H1 (cell line): ENCODE measurements at regions not wholly inside any gene's neighbourhood (a gene's known extent, or its start where the extent isn't known, plus 50 kb on each side); places are given as distances from the start of the nearest gene placed in this dataset.
A peak's percentile ranks its signal among the peaks of the same experiment; 100 is the strongest.

Experiments used
- CTCF ChIA-PET: fragments of 300-600 bp; sonication (Branson Sonifier 250); formaldehyde crosslinking; loops from one replicate; lab custom pipeline; 2021; ENCODE audit not compliant: partially characterized antibody; lab: Charles Lee
- POLR2A ChIA-PET: fragments of 300-600 bp; sonication (Branson Sonifier 250); formaldehyde crosslinking; loops from one replicate; lab custom pipeline; 2021; ENCODE audit warnings: inconsistent platforms; ENCODE audit not compliant: partially characterized antibody; lab: Charles Lee
- DNase-seq, 2 experiments: peaks; one replicate each; pipeline versions ENCODE4 v3.0.0 to v3.0.0-alpha.2; 2010 to 2022; ENCODE audit warnings: low spot score in 2 of 2, low read depth in 1 of 2, mixed read lengths in 1 of 2
- FAIRE-seq: peaks from 2 replicates; lab custom pipeline; 2011; peaks lifted over from hg19 to GRCh38; lab: Jason Lieb, UNC
- H2AFZ ChIP-seq: 2 replicates; pipeline ENCODE4 v1.8.1; 2012; ENCODE audit warnings: low read length, inconsistent platforms
- H2AK5ac ChIP-seq: 2 replicates; pipeline ENCODE4 v1.6.1; 2013; ENCODE audit warnings: low read depth, low read length
- H2BK120ac ChIP-seq: replicated peaks from 2 replicates; pipeline ENCODE3; 2013; ENCODE audit warnings: low read depth, low read length, inconsistent platforms
- H2BK12ac ChIP-seq: 2 replicates; pipeline ENCODE4 v1.6.1; 2013; ENCODE audit warnings: low read depth, low read length
- H2BK15ac ChIP-seq: 2 replicates; pipeline ENCODE4 v1.6.1; 2013; ENCODE audit warnings: low read length
- H2BK20ac ChIP-seq: 2 replicates; pipeline ENCODE4 v1.6.1; 2013; ENCODE audit warnings: low read length
- H2BK5ac ChIP-seq: 2 replicates; pipeline ENCODE4 v1.6.1; 2013; ENCODE audit warnings: low read depth, low read length
- H3K14ac ChIP-seq: 2 replicates; pipeline ENCODE4 v1.6.1; 2013; ENCODE audit warnings: inconsistent platforms; ENCODE audit not compliant: insufficient read length
- H3K18ac ChIP-seq: 2 replicates; pipeline ENCODE4 v1.6.1; 2013; ENCODE audit warnings: low read length; ENCODE audit errors: extremely low read depth
- H3K23ac ChIP-seq: 2 replicates; pipeline ENCODE4 v1.6.1; 2013; ENCODE audit warnings: inconsistent platforms; ENCODE audit not compliant: insufficient read length
- H3K23me2 ChIP-seq: 2 replicates; pipeline ENCODE4 v1.6.1; 2013; ENCODE audit warnings: low read depth, low read length
- H3K27ac ChIP-seq: 2 replicates; pipeline ENCODE4 v1.6.1; 2011; ENCODE audit warnings: low read depth, low read length, inconsistent platforms
- H3K27me3 ChIP-seq, 4 experiments: replicated peaks in 1 of 4; 1 replicate in 1 of 4; 2 replicates in 3 of 4; pipeline versions ENCODE4 v1.6.1 to v1.8.1; 2011 to 2013; ENCODE audit warnings: low read length in 3 of 4, mild to moderate bottlenecking in 3 of 4, inconsistent platforms in 2 of 4, mixed read lengths in 2 of 4, moderate library complexity in 1 of 4; ENCODE audit not compliant: control insufficient read depth in 3 of 4, insufficient read depth in 3 of 4; ENCODE audit errors: extremely low read depth in 1 of 4
- H3K36me3 ChIP-seq, 4 experiments: 2 replicates each; pipeline versions ENCODE4 v1.6.1 to v1.8.1; 2011 to 2013; ENCODE audit warnings: mild to moderate bottlenecking in 4 of 4, low read length in 3 of 4, moderate library complexity in 2 of 4, control low read depth in 1 of 4, inconsistent platforms in 1 of 4; ENCODE audit not compliant: insufficient read depth in 4 of 4, control insufficient read depth in 2 of 4
- H3K4ac ChIP-seq: replicated peaks from 2 replicates; pipeline ENCODE3; 2013; ENCODE audit warnings: low read length, low read depth, mixed read lengths, inconsistent platforms; ENCODE audit not compliant: insufficient read length
- H3K4me1 ChIP-seq, 4 experiments: replicated peaks in 1 of 4; 1 replicate in 1 of 4; 2 replicates in 3 of 4; pipeline versions ENCODE4 v1.6.1 to v1.8.1; 2011 to 2013; ENCODE audit warnings: low read length in 3 of 4, inconsistent platforms in 2 of 4, mixed read lengths in 1 of 4; ENCODE audit not compliant: insufficient read depth in 4 of 4, control insufficient read depth in 3 of 4
- H3K4me2 ChIP-seq, 2 experiments: 2 replicates each; pipeline versions ENCODE4 v1.6.1 to v1.8.1; 2011 to 2013; ENCODE audit warnings: low read depth in 2 of 2, low read length in 2 of 2, control low read depth in 1 of 2, inconsistent platforms in 1 of 2, mild to moderate bottlenecking in 1 of 2; ENCODE audit not compliant: insufficient read depth in 1 of 2
- H3K4me3 ChIP-seq, 4 experiments: fragments of 200-600, 300-600 bp in 1 of 4; sonication (generic), shearing (Covaris generic), sonication (Bioruptor Twin) in 1 of 4; 2 replicates each; pipeline versions ENCODE4 v1.5.1 to v1.8.1; 2011 to 2016; ENCODE audit warnings: low read length in 4 of 4, low read depth in 3 of 4, control low read depth in 2 of 4, inconsistent platforms in 2 of 4, mild to moderate bottlenecking in 2 of 4, mixed read lengths in 1 of 4, moderate library complexity in 1 of 4; ENCODE audit not compliant: insufficient read depth in 2 of 4; ENCODE audit errors: extremely low read depth in 1 of 4
- H3K56ac ChIP-seq: replicated peaks from 2 replicates; pipeline ENCODE3; 2013; ENCODE audit warnings: low read depth, mild to moderate bottlenecking, mixed read lengths, low read length, inconsistent platforms; ENCODE audit not compliant: insufficient read length
- H3K79me1 ChIP-seq: 2 replicates; pipeline ENCODE4 v1.6.1; 2013; ENCODE audit warnings: low read depth, low read length, control low read depth
- H3K79me2 ChIP-seq, 2 experiments: 2 replicates each; pipeline versions ENCODE4 v1.6.1 to v1.8.1; 2012 to 2013; ENCODE audit warnings: low read length in 2 of 2, mild to moderate bottlenecking in 2 of 2, inconsistent platforms in 1 of 2; ENCODE audit not compliant: insufficient read depth in 2 of 2, control insufficient read depth in 1 of 2
- H3K9ac ChIP-seq, 4 experiments: replicated peaks in 1 of 4; 1 replicate in 1 of 4; 2 replicates in 3 of 4; pipeline versions ENCODE4 v1.6.1 to v1.8.1; 2011 to 2013; ENCODE audit warnings: low read depth in 3 of 4, low read length in 3 of 4, control low read depth in 2 of 4, mild to moderate bottlenecking in 2 of 4, moderate library complexity in 2 of 4, inconsistent platforms in 1 of 4; ENCODE audit errors: extremely low read depth in 1 of 4
- H3K9me3 ChIP-seq, 2 experiments: 2 replicates each; pipeline versions ENCODE4 v1.6.1 to v1.8.1; 2012 to 2013; ENCODE audit warnings: mild to moderate bottlenecking in 2 of 2, moderate library complexity in 2 of 2, control low read depth in 1 of 2, inconsistent platforms in 1 of 2, low read depth in 1 of 2, low read length in 1 of 2, mixed read lengths in 1 of 2; ENCODE audit not compliant: insufficient read depth in 2 of 2
- H4K20me1 ChIP-seq, 2 experiments: replicated peaks in 1 of 2; 2 replicates each; pipeline versions ENCODE3 to v1.8.1; 2011 to 2013; ENCODE audit warnings: inconsistent platforms in 2 of 2, low read length in 2 of 2, mild to moderate bottlenecking in 1 of 2; ENCODE audit not compliant: insufficient read depth in 2 of 2, control insufficient read depth in 1 of 2
- H4K5ac ChIP-seq: 2 replicates; pipeline ENCODE4 v1.6.1; 2013; ENCODE audit warnings: low read length, low read depth, mixed read lengths, inconsistent platforms; ENCODE audit not compliant: insufficient read length
- H4K8ac ChIP-seq: 2 replicates; pipeline ENCODE4 v1.8.0; 2013; ENCODE audit warnings: mild to moderate bottlenecking, moderate library complexity, low read length, inconsistent platforms; ENCODE audit not compliant: insufficient read depth; ENCODE audit errors: extremely low read depth
- H4K91ac ChIP-seq: replicated peaks from 2 replicates; pipeline ENCODE3; 2013; ENCODE audit warnings: low read length, mixed read lengths, inconsistent platforms; ENCODE audit not compliant: insufficient read length
- ATF2 ChIP-seq: IDR thresholded peaks from 2 replicates; pipeline ENCODE4 v1.6.1; 2012; ENCODE audit warnings: low read length, inconsistent platforms
- CBX5 ChIP-seq: fragments of 300-800, 300-1000 bp; sonication (generic); IDR thresholded peaks from 2 replicates; pipeline ENCODE4 v1.7.1; 2016; ENCODE audit warnings: antibody characterized with exemption, low read length, low read depth
- CBX8 ChIP-seq: fragments of 300-800, 300-1000 bp; sonication (generic); IDR thresholded peaks from 2 replicates; pipeline ENCODE4 v1.7.1; 2016; ENCODE audit warnings: low read depth, low read length, borderline replicate concordance
- EP300 ChIP-seq, 2 experiments: IDR thresholded peaks; 1 replicate in 1 of 2; 2 replicates in 1 of 2; pipeline ENCODE4 v1.6.1; 2011 to 2012; ENCODE audit warnings: low read depth in 2 of 2, low read length in 2 of 2, mild to moderate bottlenecking in 2 of 2, borderline replicate concordance in 1 of 2, inconsistent platforms in 1 of 2, moderate library complexity in 1 of 2
- NANOG ChIP-seq: IDR thresholded peaks from 2 replicates; pipeline ENCODE4 v1.6.1; 2011; ENCODE audit warnings: low read length, low read depth, mild to moderate bottlenecking, inconsistent platforms; ENCODE audit not compliant: insufficient read depth, poor library complexity, severe bottlenecking
- NRF1 ChIP-seq: IDR thresholded peaks from 2 replicates; pipeline ENCODE4 v1.6.1; 2011; ENCODE audit warnings: mild to moderate bottlenecking, low read depth, low read length, improper control_type of control experiment
- RAD21 ChIP-seq, 2 experiments: IDR thresholded peaks in 1 of 2; conservative IDR thresholded peaks in 1 of 2; 2 replicates each; pipeline ENCODE4 v1.6.1; 2011; ENCODE audit warnings: low read depth in 2 of 2, low read length in 2 of 2, improper control_type of control experiment in 1 of 2, inconsistent platforms in 1 of 2, mild to moderate bottlenecking in 1 of 2, moderate library complexity in 1 of 2
- RXRA ChIP-seq: IDR thresholded peaks from 2 replicates; pipeline ENCODE4 v1.6.1; 2011; ENCODE audit warnings: low read depth, mild to moderate bottlenecking, low read length, moderate library complexity; ENCODE audit not compliant: insufficient read depth
- SIRT6 ChIP-seq: IDR thresholded peaks from one replicate; pipeline ENCODE4 v1.7.1; 2012; ENCODE audit warnings: low read length, inconsistent platforms
- SP4 ChIP-seq: IDR thresholded peaks from 2 replicates; pipeline ENCODE4 v1.6.1; 2012; ENCODE audit warnings: low read length, inconsistent platforms
- TBP ChIP-seq: IDR thresholded peaks from 2 replicates; pipeline ENCODE4 v1.6.1; 2011; ENCODE audit warnings: low read depth, low read length, improper control_type of control experiment
- YY1 ChIP-seq: IDR thresholded peaks from 2 replicates; pipeline ENCODE4 v1.6.1; 2011; ENCODE audit warnings: low read depth, mild to moderate bottlenecking, low read length
- WGBS, 2 experiments: shearing (Covaris generic) in 1 of 2; methylation state at CpG; one replicate each; pipeline versions ENCODE4 v1.1.6 to v1.1.7; 2013 to 2015; ENCODE audit warnings: low lambda C conversion rate in 2 of 2, mixed read lengths in 2 of 2, inconsistent platforms in 1 of 2, low coverage in 1 of 2, missing lambda C conversion rate in 1 of 2; ENCODE audit not compliant: insufficient replicate concordance in 2 of 2, insufficient coverage in 1 of 2, insufficient read length in 1 of 2; ENCODE audit errors: extremely low coverage in 1 of 2, missing lambda C conversion rate in 1 of 2; 5-methylcytosine and 5-hydroxymethylcytosine counted together

GRCh38 chr2:150410809-150411208, 76.7 kb downstream of the RND3 start:
- H3K18ac ChIP-seq, result no peak overlapping the region
- H2BK5ac ChIP-seq, result 0 out of 2 replicates have a peak overlapping the region, but pooled peaks have one; percentile 45
- no peak overlapping the region for H3K14ac ChIP-seq
- H3K4me1 ChIP-seq, result peaks cover 3 to 7% (median 5%) of the 10 kb centered on the region in 4 experiments; a peak in 3 of 7 replicates
- H2BK120ac ChIP-seq, result no peak overlapping the region
- H3K23me2 ChIP-seq, result no peaks in the 10 kb centered on the region; the same call in 1 of the 2 replicates
- H3K79me2 ChIP-seq, result no peaks in the 10 kb centered on the region
- CTCF ChIA-PET, result interaction anchor here (0.8 to 1.2 kb wide), 3 partner anchors 23 to 828 kb away, joined by 3 to 7 read pairs (median 3); no protein-coding TSS in a partner anchor
- H2AK5ac ChIP-seq, result no peak overlapping the region
- H3K9me3 ChIP-seq, result no peaks in the 10 kb centered on the region
- H4K8ac ChIP-seq, result no peak overlapping the region
- no peak overlapping the region for H4K5ac ChIP-seq
- POLR2A ChIA-PET, result no interaction called here
- H3K4me2 ChIP-seq, result no peak overlapping the region
- no peak overlapping the region for H2BK20ac ChIP-seq
- no peak overlapping the region for H3K9ac ChIP-seq
- no peak overlapping the region for H3K4ac ChIP-seq
- DNase-seq (peak in 1 of 2 experiments; percentile 54), FAIRE-seq (peak; percentile 99)
- H4K91ac ChIP-seq, result no peak overlapping the region
- 51% methylated on average over 3 of the region's 3 CpGs; no CpG with 5 or more reads in 1 of the 2 experiments for whole genome bisulfite sequencing, 2 experiments
- H3K56ac ChIP-seq, result no peak overlapping the region
- H3K79me1 ChIP-seq, result no peaks in the 10 kb centered on the region
- no peaks in the 10 kb centered on the region for H3K27me3 ChIP-seq
- H2BK12ac ChIP-seq, result no peak overlapping the region; the same call in 1 of the 2 replicates
- H3K27ac ChIP-seq, result no peak overlapping the region
- no peaks in the 10 kb centered on the region for H4K20me1 ChIP-seq
- no peak overlapping the region for H3K23ac ChIP-seq
- H3K4me3 ChIP-seq, result no peak overlapping the region
- no peak overlapping the region for H2AFZ ChIP-seq
- no peaks in the 10 kb centered on the region for H3K36me3 ChIP-seq
- H2BK15ac ChIP-seq, result no peak overlapping the region
- no peak for TF ChIP-seq SP4
- TF ChIP-seq YY1, result peak; percentile 50; the same call in 1 of the 2 replicates
- no peak for TF ChIP-seq TBP
- TF ChIP-seq CBX8, result no peak
- no peak for TF ChIP-seq SIRT6
- TF ChIP-seq RAD21 (IDR thresholded peaks at IDR 0.05 in 1 of 2, conservative IDR thresholded peaks at IDR 0.05 in 1 of 2; ENCODE audit: low read depth in 2 of 2, low read length in 2 of 2), result 0 out of 4 replicates have a peak, but pooled peaks of 1 of the 2 experiments have one; percentile 6
- peak; percentile 78 for TF ChIP-seq NANOG
- TF ChIP-seq RXRA, result no peak
- no peak for TF ChIP-seq CBX5
- no peak for TF ChIP-seq NRF1
- peak in 1 of 2 experiments; percentile 90; a peak in 1 of 3 replicates for TF ChIP-seq EP300 (IDR thresholded peaks at IDR 0.05; ENCODE audit: borderline replicate concordance in 1 of 2, low read depth in 2 of 2, low read length in 2 of 2)
- peak; percentile 86 for TF ChIP-seq ATF2
